Lung (tissue), 11 donors: ENCODE measurements at regions not wholly inside any gene's neighbourhood (a gene's known extent, or its start where the extent isn't known, plus 50 kb on each side); places are given as distances from the start of the nearest gene placed in this dataset.

Source experiments
- ATAC-seq: fragments of 200-7000 bp; cut with Tn5 transposase; one replicate; pipeline ENCODE4 v1.9.1; 2020; ENCODE audit warnings: moderate number of reproducible peaks; ENCODE audit not compliant: insufficient read depth, low FRiP score
- DNase-seq, 3 donors: peaks; one replicate each; pipeline ENCODE4 v3.0.0-alpha.2; 2013 to 2017
- H3K27ac ChIP-seq, 2 donors: one replicate each; pipeline ENCODE4 v1.5.1; 2013; ENCODE audit warnings: mild to moderate bottlenecking in 2 of 2, moderate library complexity in 2 of 2, control low read depth in 1 of 2, inconsistent platforms in 1 of 2, low read depth in 1 of 2, low read length in 1 of 2
- H3K27me3 ChIP-seq, 3 donors: one replicate each; pipeline ENCODE4 v1.5.1; 2013; ENCODE audit warnings: low read length in 2 of 3; ENCODE audit not compliant: control insufficient read depth in 3 of 3, insufficient read depth in 3 of 3
- H3K36me3 ChIP-seq, 4 donors: one replicate each; pipeline ENCODE4 v1.5.1; 2013; ENCODE audit warnings: low read length in 4 of 4, mild to moderate bottlenecking in 1 of 4, moderate library complexity in 1 of 4; ENCODE audit not compliant: control insufficient read depth in 4 of 4, insufficient read depth in 4 of 4
- H3K4me1 ChIP-seq, 5 donors: one replicate each; pipeline ENCODE4 v1.5.1; 2013; ENCODE audit warnings: low read length in 5 of 5, mild to moderate bottlenecking in 2 of 5, moderate library complexity in 1 of 5; ENCODE audit not compliant: control insufficient read depth in 5 of 5, insufficient read depth in 5 of 5
- H3K4me3 ChIP-seq: one replicate; pipeline ENCODE4 v1.5.1; 2013; ENCODE audit warnings: mild to moderate bottlenecking, control low read depth, moderate library complexity
- H3K9ac ChIP-seq, 2 donors: one replicate each; pipeline ENCODE4 v1.5.1; 2013; ENCODE audit warnings: low read length in 2 of 2, control low read depth in 1 of 2; ENCODE audit not compliant: insufficient read depth in 1 of 2
- H3K9me3 ChIP-seq, 4 donors: one replicate each; pipeline ENCODE4 v1.5.1; 2013; ENCODE audit warnings: low read length in 3 of 4, mild to moderate bottlenecking in 1 of 4, moderate library complexity in 1 of 4; ENCODE audit not compliant: control insufficient read depth in 4 of 4, insufficient read depth in 3 of 4
- CTCF ChIP-seq: IDR thresholded peaks from 2 replicates; pipeline ENCODE4 v1.5.1; 2012; ENCODE audit warnings: mild to moderate bottlenecking; ENCODE audit errors: control extremely low read depth, extremely low read depth
- WGBS, 2 donors: extraction: QIAGEN DNeasy Blood & Tissue Kit; methylation state at CpG; one replicate each; pipeline ENCODE4 v1.1.7; 2013; 5-methylcytosine and 5-hydroxymethylcytosine counted together
- donor health status: control.
- donor health status: control.
- donor health status: Bipolar disorder and iron deficiency.
- donor health status: healthy.
- donor health status: DM: yes; HTN: yes; CAD: no.

DNA sequence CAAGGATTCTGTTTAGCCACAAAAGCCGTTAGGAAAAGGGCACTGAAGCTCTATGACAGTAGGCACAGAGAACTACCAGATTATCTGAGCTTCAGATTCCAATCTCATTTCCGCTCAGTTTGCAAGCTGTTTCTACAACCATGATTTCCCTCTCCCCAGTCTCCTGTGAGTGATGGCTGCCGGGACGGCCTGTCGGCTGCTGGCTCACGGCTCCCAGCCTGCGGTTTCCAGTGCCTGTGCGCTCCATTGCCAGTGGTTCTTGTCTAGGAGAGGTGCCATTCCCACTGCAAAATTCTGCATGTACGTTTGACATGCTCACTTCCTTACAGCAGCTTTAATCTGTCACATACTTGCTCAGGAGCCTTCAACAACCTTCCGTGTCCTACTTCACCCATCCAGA is 429.1 kb upstream of the FRG1 start:
- no peaks in the 10 kb centered on the region for H3K27me3 ChIP-seq
- DNase-seq (no peak), ATAC-seq (no peak)
- no peak overlapping the region for H3K27ac ChIP-seq
- TF ChIP-seq CTCF = no peak
- H3K9ac ChIP-seq = no peak overlapping the region
- WGBS, 2 donors = 92 to 94% methylated on average over 10 of the region's 10 CpGs
- H3K9me3 ChIP-seq = peaks cover 0 to 3% (median 0%) of the 10 kb centered on the region in 4 donors
- H3K4me3 ChIP-seq = no peak overlapping the region
- no peaks in the 10 kb centered on the region for H3K36me3 ChIP-seq
- no peaks in the 10 kb centered on the region for H3K4me1 ChIP-seq

GRCh38 chr4:189513421-189513820 is 427.3 kb upstream of the FRG1 start:
- no peaks in the 10 kb centered on the region for H3K4me1 ChIP-seq
- H3K9me3 ChIP-seq = peaks cover 0 to 3% (median 0%) of the 10 kb centered on the region in 4 donors
- no peak overlapping the region for H3K27ac ChIP-seq
- H3K9ac ChIP-seq = no peak overlapping the region
- ATAC-seq (no peak), DNase-seq (no peak)
- no peak for TF ChIP-seq CTCF
- 82 to 89% methylated on average over 7 of the region's 7 CpGs for WGBS, 2 donors
- no peaks in the 10 kb centered on the region for H3K27me3 ChIP-seq
- H3K36me3 ChIP-seq = no peaks in the 10 kb centered on the region
- no peak overlapping the region for H3K4me3 ChIP-seq

DNA sequence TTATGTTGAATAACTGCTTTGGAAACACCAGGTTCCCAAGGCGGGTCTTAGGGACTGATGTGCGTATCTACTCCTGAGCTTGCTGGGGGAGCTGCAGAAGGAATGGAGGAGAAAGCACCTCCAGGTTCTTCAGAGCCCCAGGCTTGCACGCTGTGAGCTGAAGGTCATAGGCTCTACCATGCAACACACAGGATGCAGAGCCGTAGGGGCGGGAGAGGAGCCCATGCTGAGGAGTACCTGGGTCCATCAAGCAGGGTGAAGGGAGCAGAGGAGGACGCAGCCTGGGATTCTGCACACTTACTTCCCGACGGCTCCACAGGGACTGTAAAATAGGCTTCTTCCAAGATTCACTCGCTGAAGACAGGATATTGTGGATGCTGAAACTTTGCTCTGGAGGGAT is 426.5 kb upstream of the FRG1 start:
- no peak overlapping the region for H3K9ac ChIP-seq
- no peak overlapping the region for H3K27ac ChIP-seq
- no peaks in the 10 kb centered on the region for H3K4me1 ChIP-seq
- TF ChIP-seq CTCF = no peak
- no peaks in the 10 kb centered on the region for H3K27me3 ChIP-seq
- H3K36me3 ChIP-seq = no peaks in the 10 kb centered on the region
- DNase-seq (no peak), ATAC-seq (no peak)
- 94 to 95% methylated on average over 9 of the region's 9 CpGs for WGBS, 2 donors
- H3K9me3 ChIP-seq = peaks cover 0 to 3% (median 0%) of the 10 kb centered on the region in 4 donors
- no peak overlapping the region for H3K4me3 ChIP-seq

GRCh38 chr4:189516902-189517301 is 423.8 kb upstream of the FRG1 start:
- H3K9ac ChIP-seq = no peak overlapping the region
- 60 to 82% methylated on average over 1 of the region's 1 CpG for WGBS, 2 donors
- no peaks in the 10 kb centered on the region for H3K9me3 ChIP-seq
- no peak overlapping the region for H3K27ac ChIP-seq
- no peak for ATAC-seq
- no peak for TF ChIP-seq CTCF
- no peaks in the 10 kb centered on the region for H3K36me3 ChIP-seq
- no peak for DNase-seq
- no peaks in the 10 kb centered on the region for H3K27me3 ChIP-seq
- no peaks in the 10 kb centered on the region for H3K4me1 ChIP-seq
- no peak overlapping the region for H3K4me3 ChIP-seq
